ENCODE measurements at regions not wholly inside any gene's neighbourhood (a gene's known extent, or its start where the extent isn't known, plus 50 kb on each side); places are given as distances from the start of the nearest gene placed in this dataset.

GRCh38 chr3:69435274-69436265, 49.7 kb upstream of the FRMD4B start:
- Histone ChIP-seq H3K27me3 (ENCODE audit: insufficient read depth, low read depth, low read length) (no peaks in the 10 kb centered on the region), H3K36me3 (ENCODE audit: insufficient read depth, low read length) (no peaks in the 10 kb centered on the region), H2AFZ (ENCODE audit: low read depth, low read length) (no peak overlapping the region), H3K4me2 (ENCODE audit: low read length) (no peak overlapping the region), H3K9me2 (ENCODE audit: insufficient read depth, low read length) (no peaks in the 10 kb centered on the region), H3F3A (ENCODE audit: insufficient read depth, low read length, poor library complexity, severe bottlenecking) (no peaks in the 10 kb centered on the region), H3K9ac (ENCODE audit: low read length) (no peak overlapping the region), H3K4me3 (ENCODE audit: low read length) (no peak overlapping the region), H3K79me2 (replicated peaks; ENCODE audit: insufficient read depth, low read length) (no peaks in the 10 kb centered on the region), H3K9me3 (ENCODE audit: low read length) (no peaks in the 10 kb centered on the region), H4K20me1 (ENCODE audit: insufficient read depth) (no peaks in the 10 kb centered on the region), H3K27ac (ENCODE audit: low read length) (no peak overlapping the region)
- no peak for TF ChIP-seq TAF1 (IDR thresholded peaks at IDR 0.05; ENCODE audit: low read depth)
- TF ChIP-seq REST (IDR thresholded peaks at IDR 0.05; ENCODE audit: borderline replicate concordance): no peak
- no peak for TF ChIP-seq EZH2 (IDR thresholded peaks at IDR 0.05; ENCODE audit: borderline replicate concordance, insufficient read depth, low read length, poor library complexity, severe bottlenecking)
- no peak for TF ChIP-seq RAD21 (conservative IDR thresholded peaks at IDR 0.05)
- no peak for TF ChIP-seq POLR2AphosphoS5 (IDR thresholded peaks at IDR 0.05)
- TF ChIP-seq EP300 (conservative IDR thresholded peaks at IDR 0.05; ENCODE audit: poor library complexity, severe bottlenecking): no peak
- TF ChIP-seq CTCF (IDR thresholded peaks at IDR 0.05; ENCODE audit: poor library complexity, severe bottlenecking): no peak
- no peak for TF ChIP-seq SMC3 (conservative IDR thresholded peaks at IDR 0.05; ENCODE audit: poor library complexity)
- no peak for TF ChIP-seq MXI1 (conservative IDR thresholded peaks at IDR 0.05; ENCODE audit: poor library complexity, severe bottlenecking)

All from neural cell (in vitro differentiated cells).